Renal pelvis (tissue), 1 donor: ENCODE measurements at regions not wholly inside any gene's neighbourhood (a gene's known extent, or its start where the extent isn't known, plus 50 kb on each side); places are given as distances from the start of the nearest gene placed in this dataset.

Source experiments
- DNase-seq: peaks from one replicate; pipeline ENCODE4 v3.0.0-alpha.2; 2013

DNA sequence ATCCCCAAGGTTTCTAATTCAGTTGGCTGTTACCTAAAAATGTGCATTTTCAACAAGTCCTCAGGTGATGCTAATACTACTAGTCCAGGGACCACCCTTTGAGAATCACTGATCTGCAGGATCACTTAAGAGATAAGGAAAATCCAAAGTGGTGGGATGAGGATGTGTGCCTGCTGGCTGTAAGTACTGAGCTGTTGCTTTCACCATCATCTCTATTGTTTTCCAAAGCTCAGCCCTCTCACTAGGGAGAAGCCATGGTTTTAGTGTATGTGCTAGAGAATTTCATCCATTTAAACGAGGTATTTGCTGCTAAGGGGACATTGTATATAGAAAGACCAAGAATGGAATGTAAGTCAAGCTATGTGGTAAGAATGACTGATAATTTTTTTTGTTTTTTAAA, 202.3 kb downstream of the KIF21A start:
- DNase-seq = no peak

DNA sequence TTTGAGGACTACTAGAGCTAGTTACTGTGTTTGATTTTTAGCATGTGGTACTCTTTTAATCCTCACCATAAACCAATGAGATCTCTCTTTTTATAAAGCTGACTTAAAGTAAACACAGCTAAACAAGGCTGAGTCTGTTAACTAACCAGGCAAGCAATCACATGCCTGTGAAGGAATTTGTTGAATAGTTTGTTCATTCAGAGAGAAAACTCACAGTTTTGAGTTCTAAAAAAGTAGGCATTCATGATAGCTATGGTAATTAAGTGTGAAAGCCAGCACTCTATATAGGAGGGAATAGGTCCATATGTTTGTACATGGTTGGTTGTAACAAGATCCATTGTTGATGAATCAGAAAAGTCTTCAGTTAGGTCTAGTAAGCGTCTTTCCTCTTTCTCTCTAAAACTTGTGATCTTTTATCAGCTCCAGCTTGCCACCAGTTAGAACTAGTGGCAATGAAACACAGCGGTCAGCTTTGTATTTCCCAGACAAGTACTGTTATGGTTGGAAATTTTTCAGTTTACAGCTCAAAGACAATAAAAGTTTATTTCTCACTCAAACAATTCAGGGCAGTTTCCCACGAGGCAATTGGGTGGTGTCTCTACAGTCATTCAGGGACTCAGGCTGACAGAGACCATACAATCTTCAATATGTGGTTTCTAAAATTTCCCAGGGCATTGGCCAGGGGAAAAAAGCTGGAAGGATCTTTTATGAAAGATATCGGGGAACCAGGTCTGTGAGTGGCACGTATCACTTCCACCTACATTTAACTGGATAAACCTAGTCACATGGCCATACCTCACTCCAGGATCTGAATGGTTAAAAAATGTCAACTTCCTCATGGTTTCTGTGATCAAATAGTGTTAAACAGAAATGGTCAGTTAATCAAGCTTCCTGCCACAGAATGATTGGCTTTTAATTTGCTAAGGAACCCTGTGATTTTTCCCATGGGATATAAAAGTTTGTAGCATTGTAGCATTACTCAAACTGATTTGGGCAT, 203.1 kb downstream of the KIF21A start:
- no peak for DNase-seq

DNA sequence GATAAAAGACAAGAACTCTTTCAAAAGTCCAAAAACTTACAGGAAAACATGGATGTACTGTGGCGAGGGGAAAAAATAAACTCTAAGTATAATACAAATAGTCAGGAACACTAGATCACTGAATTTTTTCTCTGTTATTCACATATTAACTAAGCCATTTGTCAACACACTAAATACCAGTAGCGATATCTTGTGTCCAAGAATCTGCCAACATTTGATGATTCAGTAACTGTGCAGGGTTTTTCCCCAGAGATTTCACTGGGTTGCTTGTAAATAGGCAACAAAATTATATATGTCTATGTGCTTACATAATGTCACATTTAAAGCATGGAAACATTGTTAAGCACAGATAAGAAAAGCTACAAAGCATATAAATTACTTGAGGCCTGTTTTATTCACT, 205.9 kb downstream of the KIF21A start:
- peak; percentile 19 for DNase-seq

GRCh38 chr12:39235990-39236767, 206.7 kb downstream of the KIF21A start:
- DNase-seq = no peak

DNA sequence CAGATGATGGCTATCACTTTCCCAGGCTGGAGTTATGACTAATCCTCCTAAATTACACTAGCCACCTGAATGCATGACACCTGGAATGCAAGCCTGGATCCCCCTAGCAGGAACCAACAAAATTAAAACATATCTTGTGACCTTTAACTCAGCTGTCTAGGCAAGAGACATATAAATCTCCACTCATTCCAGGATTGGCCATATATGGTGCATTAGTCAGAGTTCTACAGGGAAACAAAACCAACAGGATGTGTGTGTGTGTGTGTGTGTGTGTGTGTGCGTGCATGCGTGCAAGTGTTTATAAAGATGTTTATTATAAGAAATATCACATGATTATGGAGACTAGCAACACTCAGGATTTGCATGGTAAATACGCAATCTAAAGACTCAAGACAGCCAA, 212.8 kb downstream of the KIF21A start:
- no peak for DNase-seq

GRCh38 chr12:39227218-39227617, 215.7 kb downstream of the KIF21A start:
- DNase-seq = no peak

DNA sequence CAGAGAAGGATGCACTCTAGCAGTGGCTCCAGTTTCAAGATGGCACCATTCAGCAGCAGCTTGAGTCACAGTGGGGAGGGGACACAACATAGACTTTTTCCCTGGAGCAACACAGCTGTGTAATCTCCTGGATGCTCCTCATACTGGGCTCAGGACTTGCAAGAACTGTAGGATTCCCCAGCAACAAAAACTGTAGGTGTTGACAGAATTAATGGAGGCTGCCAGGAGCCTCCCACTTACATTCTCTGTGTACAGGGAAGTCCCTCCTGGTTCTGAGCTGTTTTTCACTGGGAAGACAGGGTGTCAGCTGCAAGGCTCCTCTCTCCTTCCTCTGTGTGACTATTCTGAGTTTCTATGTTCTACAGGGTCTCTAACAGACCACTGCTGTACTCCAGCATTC, 217.9 kb downstream of the KIF21A start:
- no peak for DNase-seq

DNA sequence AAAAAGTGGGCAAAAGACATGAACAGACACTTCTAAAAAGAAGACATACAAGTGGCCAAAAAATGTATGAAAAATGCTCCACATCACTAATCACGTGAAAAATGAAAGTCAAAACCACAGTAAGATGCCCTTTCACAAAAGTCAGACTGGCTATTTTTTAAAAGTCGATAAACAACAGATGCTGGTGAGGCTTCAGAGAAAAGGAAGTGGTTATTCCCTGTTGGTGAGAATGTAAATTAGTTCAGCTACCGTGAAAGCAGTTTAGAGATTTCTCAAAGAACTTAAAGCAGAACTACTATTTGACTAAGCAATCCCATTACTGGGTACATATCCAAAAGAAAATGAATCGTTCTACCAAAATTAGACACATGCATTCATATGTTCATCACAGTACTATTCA, 237.0 kb downstream of the KIF21A start:
- DNase-seq = no peak

GRCh38 chr12:39199351-39199750, 243.6 kb downstream of the KIF21A start:
- peak; percentile 28 for DNase-seq

- no peak for DNase-seq
Measured at GRCh38 chr12:39188689-39189088, 254.2 kb downstream of the KIF21A start.

DNA sequence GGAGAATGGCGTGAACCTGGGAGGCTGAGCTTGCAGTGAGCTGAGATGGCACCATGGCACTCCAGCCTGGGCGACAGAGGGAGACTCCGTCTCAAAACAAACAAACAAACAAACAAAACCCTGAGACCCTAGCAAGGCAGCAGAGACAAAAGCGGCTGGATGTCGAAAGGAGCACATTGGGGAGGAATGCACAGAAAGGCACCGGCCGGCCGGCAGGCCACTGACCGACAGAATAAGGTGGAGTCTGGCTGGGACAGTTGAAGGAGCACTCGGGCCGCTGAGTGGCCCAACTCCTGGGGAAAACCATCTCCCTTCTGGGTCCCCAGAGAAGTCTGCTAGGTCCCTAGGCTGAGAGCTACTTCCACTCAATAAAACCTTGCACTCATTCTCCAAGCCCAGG, 256.2 kb downstream of the KIF21A start:
- no peak for DNase-seq

GRCh38 chr12:39178837-39179236, 264.1 kb downstream of the KIF21A start:
- no peak for DNase-seq

DNA sequence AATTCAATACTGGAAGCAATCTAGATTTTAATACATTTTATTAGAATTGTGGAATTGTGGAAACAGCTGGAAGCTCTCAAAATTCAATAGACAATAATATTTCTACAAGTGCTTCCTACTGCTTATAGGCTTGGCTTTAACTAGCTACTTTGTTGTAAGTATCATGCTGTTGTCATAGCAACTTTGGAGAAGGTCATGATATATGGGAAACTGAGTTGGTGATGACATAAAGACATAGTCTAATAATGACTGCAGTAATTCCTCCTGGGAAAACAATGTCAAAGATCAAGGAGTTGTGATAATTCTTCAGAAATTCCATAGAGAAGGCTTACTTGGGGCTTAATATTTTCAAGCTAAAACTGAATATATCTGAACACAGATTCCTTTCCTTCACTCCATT, 266.6 kb downstream of the KIF21A start:
- DNase-seq = peak; percentile 26

- DNase-seq = no peak
Measured at GRCh38 chr12:39173726-39174125, 268.3 kb upstream of the CPNE8 start.

DNA sequence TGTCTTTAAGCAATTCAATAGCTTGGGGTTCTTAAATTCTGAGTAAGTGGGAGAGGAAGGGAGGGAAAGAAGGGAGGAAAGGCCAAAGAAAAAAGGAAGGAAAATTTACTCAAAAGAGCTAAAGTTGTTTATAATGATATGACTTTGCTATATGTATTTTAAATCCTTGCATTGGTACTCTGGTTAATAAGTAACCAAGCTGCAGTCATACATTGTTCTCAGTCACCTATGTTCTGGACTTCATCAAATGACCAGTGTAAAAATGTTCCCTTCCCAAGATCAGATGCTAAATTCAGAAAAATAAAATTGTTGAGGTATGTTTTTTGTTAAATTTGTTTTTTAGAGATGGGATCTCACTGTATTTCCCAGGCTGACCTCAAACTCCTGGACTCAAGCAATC, 259.9 kb upstream of the CPNE8 start:
- no peak for DNase-seq

DNA sequence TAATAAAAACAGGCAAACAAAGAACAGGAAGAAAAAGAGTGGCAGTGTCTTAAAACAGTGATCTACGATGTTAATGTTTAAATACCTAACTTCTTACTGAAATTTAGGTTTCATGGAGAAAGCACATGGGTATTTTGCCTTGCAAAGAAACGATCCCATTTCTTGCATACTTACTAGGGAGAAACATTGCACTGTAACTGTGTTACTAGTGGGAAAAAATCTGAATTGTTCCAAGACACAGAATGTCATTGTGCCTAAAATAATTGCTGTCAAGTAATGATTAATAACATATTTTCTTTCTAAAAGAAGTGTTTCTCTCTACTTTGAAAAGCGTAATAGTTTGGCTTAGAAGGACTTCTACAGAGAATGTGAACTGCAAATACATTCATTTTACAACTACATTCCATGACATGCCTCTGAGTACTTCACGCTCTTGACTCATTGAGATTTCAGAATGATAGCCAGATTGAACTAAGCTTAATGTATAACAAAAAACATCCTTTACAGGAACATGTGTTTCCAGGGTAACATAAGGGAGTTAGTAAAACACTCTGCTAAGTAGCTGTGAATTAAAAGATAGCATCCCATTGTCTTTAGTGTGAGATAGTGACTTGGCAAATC, 256.2 kb upstream of the CPNE8 start:
- DNase-seq = no peak

DNA sequence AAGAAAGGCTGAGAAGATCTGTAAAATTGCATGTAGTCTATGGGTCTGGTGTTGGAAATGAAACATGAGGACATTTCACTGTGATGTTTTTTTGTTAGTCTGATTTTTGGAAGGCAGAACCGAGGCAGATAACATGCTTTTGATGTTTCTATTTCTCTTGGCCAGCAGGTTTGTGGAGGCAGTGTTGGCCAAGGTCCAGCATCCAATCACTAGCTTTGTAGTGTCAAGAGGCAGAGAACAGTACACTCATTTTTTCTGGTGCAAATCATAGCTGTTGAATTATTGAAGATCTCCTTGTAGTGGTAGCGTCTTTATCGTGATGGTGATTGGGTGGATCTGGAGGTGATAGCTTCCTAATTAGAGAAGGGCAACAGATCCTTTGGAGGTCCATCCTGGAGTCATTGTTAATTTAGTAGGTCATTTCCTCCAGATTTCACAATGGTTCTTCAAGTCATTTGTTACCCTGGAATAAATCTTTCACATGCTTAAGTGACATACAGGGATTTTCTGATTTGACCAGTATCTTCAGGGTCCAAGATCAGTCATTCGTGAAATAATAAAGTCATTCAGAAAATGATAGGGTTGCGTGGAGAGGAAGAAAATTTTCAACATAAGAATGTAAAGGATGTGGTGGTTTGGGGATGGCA, 252.4 kb upstream of the CPNE8 start:
- no peak for DNase-seq

DNA sequence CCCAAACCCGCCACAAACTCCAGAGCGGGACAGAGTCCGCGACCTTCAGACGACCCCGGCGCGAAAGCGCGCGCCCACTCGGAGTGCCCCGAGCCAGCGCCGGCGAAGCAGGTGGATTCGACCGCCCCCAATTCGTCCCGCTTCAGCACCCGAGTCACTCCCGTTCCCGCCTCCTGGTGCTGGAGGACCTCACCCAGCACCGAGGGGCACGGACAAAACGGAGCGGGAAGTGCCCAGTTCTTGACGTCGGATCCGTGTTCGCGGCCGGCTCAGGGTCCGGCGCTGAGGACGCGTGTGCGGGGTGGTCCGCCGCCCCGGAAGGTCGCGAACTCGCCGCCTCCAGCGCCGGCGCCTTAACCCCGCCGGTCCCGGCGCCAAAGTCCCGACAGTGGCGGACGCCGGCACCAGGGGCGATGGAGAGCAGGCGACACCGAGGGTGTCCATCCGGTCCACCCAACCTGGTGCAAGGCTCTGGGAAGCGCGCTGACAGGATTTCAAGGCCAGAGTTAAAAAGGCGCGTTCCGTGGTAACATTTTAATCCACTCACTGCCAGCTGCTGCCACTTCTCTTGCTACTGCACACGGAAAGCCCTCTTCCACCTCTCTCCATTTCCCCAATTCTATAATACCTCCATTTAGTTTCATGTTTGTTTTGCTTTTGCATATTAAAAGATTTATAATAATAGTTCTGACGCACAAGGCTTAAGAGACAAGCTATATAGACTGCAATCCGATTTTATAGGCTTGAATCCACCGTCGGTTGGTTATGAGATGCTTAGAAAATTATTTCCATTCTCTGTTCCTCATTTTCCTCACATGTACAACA, 240.0 kb upstream of the CPNE8 start:
- DNase-seq = peak; percentile 35

DNA sequence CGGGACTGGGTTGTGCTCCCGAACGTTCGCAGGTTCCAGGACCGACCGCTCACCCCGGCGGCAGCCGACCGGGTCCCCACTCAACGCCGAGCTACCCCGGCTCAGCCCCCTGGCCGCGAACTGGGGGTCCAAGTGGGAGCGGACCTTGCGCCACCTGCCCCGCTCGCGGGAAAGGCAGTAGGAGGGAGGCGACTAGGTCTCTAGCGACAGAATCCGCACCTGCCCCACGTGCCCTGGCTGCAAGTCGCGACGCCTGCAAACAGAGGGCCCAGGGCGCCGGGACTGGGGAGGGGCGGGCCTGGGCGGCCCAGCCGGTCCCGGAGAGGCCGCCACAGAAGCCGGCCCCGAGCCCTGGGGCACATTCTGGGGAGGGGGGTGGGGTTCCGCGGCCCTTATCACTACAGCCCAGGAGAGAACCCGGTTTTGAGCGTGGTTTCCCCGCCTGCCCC, 239.2 kb upstream of the CPNE8 start:
- no peak for DNase-seq

DNA sequence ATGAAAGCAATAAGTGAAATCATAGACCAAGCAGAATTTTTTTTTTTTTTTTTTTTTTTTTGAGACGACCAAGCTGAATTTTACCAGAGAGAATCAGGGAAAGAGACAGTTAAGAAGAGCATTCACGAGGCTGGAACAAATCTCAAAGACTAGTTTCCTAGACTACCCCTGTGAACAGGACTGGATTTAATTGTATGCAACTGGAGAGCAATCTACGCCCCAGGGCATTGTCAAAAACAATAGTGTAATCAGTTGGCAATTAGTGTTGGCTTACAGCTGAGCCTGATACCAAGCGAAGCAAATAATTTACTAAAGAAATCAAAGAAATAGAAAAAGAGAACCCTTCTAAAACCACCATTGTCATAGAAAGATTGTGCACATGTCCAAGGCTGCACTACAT, 232.9 kb upstream of the CPNE8 start:
- no peak for DNase-seq

DNA sequence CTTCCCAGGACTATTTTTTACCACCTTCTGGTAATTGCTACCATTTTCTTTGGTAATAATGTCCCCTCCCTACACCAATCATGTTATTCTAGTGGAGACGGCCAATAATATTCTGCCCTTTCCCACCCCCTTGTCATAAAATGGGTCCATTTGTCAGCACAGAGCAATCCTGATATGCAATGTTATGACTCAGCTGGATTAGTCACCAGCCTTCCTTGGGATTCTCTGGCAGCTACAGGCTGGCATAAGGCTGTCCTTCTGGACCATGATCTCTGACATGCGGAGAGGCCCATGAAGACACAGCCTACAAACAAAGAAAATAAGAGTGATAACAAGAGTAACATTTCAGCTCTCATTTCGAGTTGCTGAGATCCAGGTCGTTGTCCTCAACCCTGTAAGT, 222.0 kb upstream of the CPNE8 start:
- no peak for DNase-seq
